G401 (cell line): ENCODE measurements at regions not wholly inside any gene's neighbourhood (a gene's known extent, or its start where the extent isn't known, plus 50 kb on each side); places are given as distances from the start of the nearest gene placed in this dataset.

ENCODE experiments used
- DNase-seq: peaks from one replicate; pipeline ENCODE4 v3.0.0-alpha.2; 2015; ENCODE audit warnings: low spot score
- in situ Hi-C: cut with HindIII; loops from 2 replicates; pipeline ENCODE4 v1.10.0; 2016; ENCODE audit warnings: low sequenced_read_pairs, mixed read lengths

DNA sequence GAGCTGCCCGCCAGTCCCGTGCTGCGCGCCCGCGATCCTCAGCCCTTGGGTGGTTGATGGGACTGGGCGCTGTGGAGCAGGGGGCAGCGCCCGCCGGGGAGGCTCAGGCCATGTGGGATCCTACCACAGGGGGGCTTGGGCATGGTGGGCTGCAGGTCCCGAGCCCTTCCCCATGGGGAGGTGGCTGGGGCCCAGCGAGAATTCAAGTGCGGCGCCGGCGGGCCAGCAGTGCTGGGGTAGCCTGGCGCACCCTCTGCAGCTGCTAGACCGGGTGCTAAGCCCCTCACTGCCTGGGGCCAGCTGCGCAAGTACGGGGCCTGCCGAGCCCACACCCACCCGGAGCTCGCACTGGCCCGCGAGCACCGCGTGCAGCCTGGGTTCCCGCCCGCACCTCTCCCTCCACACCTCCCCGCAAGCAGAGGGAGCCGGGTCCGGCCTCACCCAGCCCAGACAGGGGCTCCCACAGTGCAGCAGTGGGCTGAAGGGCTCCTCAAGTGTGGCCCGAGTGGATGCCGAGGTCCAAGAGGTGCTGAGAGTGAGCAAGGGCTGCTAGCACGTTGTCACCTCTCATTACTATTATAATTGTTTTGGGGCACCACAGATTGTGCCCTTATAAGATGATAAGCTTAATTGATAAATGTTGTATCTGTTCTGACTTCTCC, 333.2 kb downstream of the CASP12 start:
- in situ Hi-C loops = no loop called here
- no peak for DNase-seq

- in situ Hi-C loops = no loop called here
Measured at GRCh38 chr11:104556606-104557301, 341.5 kb downstream of the CASP12 start.

GRCh38 chr11:104549019-104549418, 349.2 kb downstream of the CASP12 start:
- in situ Hi-C loops = no loop called here
- no peak for DNase-seq

More at GRCh38 chr11:104556606-104557301, 341.5 kb downstream of the CASP12 start:
- DNase-seq = no peak

DNA sequence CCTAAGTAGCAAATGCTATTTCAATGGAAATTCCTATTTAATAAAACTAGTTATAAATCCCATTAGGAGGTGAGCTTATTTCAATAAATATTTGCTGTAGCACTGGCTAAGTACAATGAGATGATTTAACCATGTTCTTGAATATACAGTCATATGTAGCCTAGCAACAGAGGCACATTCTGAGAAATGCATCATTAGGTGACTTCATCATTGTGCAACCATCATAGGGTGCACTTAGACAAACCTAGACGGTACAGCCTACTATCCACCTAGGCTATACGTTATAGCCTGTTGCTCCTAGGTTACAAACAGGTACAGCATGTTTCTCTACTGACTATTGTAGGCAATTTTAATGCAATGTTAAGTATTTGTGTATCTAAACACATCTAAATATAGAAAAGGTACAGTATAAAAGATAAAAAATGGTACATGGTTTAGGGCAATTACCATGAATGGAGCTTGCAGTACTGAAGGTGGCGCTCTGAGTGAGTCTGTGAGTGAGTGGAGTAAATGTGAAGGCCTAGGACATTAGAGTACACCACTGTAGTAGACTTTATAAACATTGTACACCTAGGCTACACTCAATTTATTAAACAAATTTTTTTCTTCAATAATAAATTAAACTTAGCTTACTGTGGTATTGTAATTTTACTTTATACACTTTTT, 350.1 kb downstream of the CASP12 start:
- DNase-seq = no peak
- in situ Hi-C loops = no loop called here

GRCh38 chr11:104546501-104546900, 351.8 kb downstream of the CASP12 start:
- in situ Hi-C loops = no loop called here
- no peak for DNase-seq

GRCh38 chr11:104541701-104542100, 356.6 kb downstream of the CASP12 start:
- DNase-seq = no peak
- in situ Hi-C loops = no loop called here

DNA sequence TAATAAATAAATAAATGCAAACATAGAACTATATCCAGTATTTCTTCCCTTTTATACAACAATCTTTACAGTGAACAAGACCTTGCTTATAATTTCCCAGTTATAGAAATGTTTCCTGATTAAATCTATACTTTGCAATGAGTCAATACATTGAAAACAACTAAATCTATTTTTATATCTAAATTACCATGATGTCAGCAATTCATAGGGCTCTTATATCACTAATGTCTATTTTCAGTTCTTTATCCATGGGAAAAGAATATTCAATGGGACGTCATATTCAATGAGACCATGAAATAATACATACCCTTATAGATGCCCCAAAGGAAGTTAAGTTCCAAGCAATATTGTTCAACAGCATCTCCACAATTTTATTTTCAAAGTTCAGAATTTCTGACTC, 359.9 kb downstream of the CASP12 start:
- in situ Hi-C loops = no loop called here
- no peak for DNase-seq

DNA sequence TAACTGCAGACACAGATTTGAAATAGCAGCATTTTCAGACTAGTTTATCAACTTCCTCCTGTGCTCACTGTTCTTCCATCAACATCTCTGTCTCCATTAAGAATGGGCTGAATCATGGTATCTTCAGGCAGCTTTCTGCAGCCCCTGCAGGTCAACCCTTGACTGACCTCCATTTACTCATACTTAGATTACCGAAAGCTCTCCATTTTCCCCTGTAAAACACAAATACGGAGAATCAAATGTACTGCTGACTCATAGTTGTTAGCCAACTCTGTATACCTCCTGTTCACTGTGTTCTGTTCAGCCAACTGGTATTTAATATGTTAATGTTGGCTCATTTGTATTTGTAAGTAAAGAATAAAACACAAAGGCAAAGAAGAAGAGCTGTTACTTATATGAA, 364.0 kb downstream of the CASP12 start:
- in situ Hi-C loops = no loop called here
- DNase-seq = no peak

DNA sequence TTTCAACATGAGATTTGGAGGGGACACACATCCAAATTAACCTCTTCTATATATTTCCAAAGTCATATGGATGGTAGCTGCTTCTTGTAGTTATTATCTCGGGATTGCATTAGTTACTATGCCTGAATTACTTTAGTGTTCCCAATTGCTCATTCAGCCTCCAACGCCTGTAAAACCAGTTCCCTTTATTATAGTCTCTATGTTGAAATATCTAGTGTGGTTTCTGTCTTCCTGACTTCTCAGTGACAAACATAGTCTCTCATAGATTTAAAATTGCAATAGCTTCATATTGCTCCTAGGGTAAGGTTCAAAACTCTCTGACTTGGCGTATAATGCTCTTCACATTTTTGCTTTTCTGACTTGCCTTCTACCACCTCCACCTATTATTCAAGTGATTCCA, 366.4 kb downstream of the CASP12 start:
- no peak for DNase-seq
- in situ Hi-C loops = no loop called here

DNA sequence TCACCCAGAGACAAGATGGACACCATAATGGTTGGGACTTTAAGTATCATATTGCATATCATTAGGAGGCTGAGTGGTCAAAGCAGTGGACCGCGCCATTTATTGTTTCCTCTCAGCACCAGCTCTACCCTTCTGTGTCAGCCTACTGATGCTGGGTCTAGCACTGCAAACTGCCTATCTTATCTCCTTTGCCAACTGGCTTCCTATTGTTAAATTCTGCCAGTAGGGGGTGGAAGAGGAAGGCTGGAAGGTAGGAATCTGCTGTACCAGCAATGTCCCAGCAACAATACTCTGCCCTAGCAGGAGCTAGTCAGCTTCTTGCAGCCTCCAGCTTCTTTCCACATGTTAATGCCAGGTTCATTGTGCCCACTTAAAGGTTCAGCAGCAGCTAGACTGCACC, 367.1 kb upstream of the PDGFD start:
- in situ Hi-C loops = no loop called here
- no peak for DNase-seq

DNA sequence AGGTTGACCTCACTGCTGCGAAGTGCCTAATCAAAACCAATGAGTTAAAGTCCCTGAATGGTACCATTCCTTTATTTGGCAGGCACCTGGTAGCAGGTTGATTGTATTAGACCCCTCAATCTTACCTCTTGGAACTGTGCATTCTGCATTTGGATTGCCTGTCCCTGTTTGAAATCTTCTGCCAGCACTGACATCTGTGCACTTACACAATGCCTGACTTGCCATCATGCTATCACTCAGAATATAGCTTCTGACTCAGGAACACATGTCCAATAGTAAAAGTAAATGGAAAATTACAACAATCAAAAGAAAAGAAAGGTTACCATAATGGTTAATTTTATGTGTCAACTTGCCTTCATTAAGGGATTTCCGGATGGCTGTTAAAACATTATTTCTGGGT, 366.0 kb upstream of the PDGFD start:
- in situ Hi-C loops = no loop called here
- peak; percentile 87 for DNase-seq

GRCh38 chr11:104529213-104529612, 365.3 kb upstream of the PDGFD start:
- peak; percentile 95 for DNase-seq
- in situ Hi-C loops = no loop called here

GRCh38 chr11:104526006-104526405, 362.1 kb upstream of the PDGFD start:
- in situ Hi-C loops = no loop called here
- DNase-seq = peak; percentile 88

DNA sequence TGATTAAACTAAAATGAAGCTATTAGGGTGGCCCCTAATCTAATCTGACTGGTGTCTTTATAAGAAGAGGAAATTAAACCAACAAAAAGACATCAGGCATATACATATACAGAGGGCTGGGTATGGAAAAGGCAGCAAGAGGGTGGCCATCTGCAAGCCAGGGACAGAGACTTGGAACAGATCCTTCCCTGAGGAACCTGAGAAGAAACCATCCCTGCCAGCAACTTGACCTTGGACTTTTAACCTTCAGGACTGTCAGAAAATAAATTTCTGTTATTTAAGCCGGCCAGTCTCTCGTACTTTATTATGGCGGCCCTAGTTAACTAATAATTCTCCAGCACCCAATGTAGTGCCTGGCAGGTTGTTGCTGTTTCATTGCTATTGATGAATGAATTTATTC, 361.5 kb upstream of the PDGFD start:
- in situ Hi-C loops = no loop called here
- peak; percentile 55 for DNase-seq

GRCh38 chr11:104524254-104524653, 360.3 kb upstream of the PDGFD start:
- in situ Hi-C loops = no loop called here
- DNase-seq = peak; percentile 38

DNA sequence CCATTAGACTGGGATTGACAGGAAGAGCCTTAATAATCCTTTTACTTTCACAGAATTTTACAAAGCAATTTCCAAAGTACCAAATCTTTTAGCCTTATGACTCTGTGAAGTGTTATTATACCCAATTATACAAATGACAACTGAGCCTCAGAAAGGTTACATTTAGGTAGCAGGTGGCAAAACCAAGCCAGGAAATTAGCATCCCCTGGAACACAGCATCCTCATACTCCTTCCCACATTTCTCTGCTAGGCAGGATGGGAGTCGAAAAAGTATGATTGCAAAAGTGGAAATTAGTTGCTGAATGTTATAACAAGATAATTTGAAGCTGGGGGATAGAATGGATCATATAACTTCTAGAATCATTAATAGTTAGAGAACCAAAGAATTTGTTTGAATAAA, 359.7 kb upstream of the PDGFD start:
- DNase-seq = peak; percentile 67
- in situ Hi-C loops = no loop called here

GRCh38 chr11:104522650-104523049, 358.7 kb upstream of the PDGFD start:
- DNase-seq = peak; percentile 97
- in situ Hi-C loops = no loop called here

DNA sequence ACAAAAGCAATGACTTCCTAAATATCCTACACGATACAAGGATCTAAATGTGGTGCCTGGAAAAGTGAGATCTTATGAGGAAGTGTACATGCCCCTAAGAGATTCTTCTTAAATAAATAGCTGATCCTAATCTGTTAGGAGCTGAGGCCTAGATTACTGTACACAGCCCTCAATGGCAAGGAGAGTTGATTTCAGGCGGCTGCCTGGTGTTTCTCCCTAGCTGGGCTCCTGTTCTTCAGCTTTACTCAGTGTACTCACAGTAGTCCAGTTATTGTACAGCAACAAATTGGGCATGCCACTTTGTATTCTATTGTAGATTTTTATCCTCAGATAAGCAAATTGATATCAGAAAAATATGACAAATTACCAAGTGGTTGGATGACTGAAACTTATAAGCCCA, 358.2 kb upstream of the PDGFD start:
- in situ Hi-C loops = no loop called here
- DNase-seq = no peak

GRCh38 chr11:104510169-104510568, 346.2 kb upstream of the PDGFD start:
- in situ Hi-C loops = no loop called here
- DNase-seq = no peak

DNA sequence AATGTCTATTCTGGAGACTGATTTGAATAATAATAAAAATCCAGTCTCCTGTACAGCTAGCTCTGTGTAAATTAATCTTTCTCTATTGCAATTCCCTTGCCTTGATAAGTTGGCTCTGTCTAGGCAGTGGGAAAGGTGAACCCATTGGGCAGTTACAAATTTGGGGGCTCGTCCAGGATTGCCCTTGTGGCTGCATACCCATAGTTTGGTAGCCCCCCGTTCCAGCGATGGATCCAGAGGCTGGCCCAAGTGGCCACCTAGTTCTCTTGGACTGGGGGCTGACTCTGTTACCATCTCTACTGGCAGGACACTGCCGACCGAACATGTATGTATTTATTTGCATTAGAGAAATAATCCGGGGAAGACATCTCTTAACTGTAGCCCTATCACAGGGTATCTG, 326.2 kb upstream of the PDGFD start:
- in situ Hi-C loops = no loop called here

DNA sequence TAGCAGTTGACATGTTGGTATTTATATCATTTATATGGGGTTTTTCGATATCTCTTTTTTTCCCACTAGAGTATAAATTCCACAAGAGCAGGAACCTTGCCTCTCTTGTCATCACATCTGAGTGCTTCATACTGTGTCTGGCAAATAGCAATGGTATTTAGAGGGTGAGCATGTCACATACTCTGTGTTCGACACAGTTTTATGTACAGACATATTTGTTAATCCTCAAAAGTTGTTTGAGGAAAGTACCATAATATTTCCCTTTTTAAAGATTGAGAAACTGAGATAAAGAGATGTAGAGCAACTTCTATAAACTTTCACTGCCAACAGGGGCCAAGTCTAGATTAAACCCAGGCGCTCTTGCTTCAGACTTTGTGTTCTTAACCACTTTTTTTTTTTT, 324.6 kb upstream of the PDGFD start:
- in situ Hi-C loops = no loop called here
- no peak for DNase-seq

More for the DNA sequence above, 326.2 kb upstream of the PDGFD start:
- DNase-seq = no peak
